Keratinocyte (primary cell): ENCODE measurements at regions not wholly inside any gene's neighbourhood (a gene's known extent, or its start where the extent isn't known, plus 50 kb on each side); places are given as distances from the start of the nearest gene placed in this dataset.

Experiments used
- DNase-seq: peaks from one replicate; pipeline ENCODE4 v3.0.0-alpha.2; 2011; ENCODE audit warnings: low read depth, missing footprints, low spot score
- FAIRE-seq: peaks from 2 replicates; lab custom pipeline; 2011; peaks lifted over from hg19 to GRCh38; lab: Jason Lieb, UNC
- H2AFZ ChIP-seq: 2 replicates; pipeline ENCODE4 v1.6.0; 2012; ENCODE audit warnings: low read length, control low read depth, inconsistent platforms; ENCODE audit not compliant: control insufficient read depth
- H3K27ac ChIP-seq: 2 replicates; pipeline ENCODE4 v1.5.1; 2011; ENCODE audit warnings: low read length; ENCODE audit not compliant: control insufficient read depth, insufficient read depth
- H3K27me3 ChIP-seq: 3 replicates; pipeline ENCODE4 v1.6.0; 2011; ENCODE audit warnings: low read length; ENCODE audit not compliant: control insufficient read depth, insufficient read depth; ENCODE audit errors: extremely low read depth
- H3K36me3 ChIP-seq, 2 experiments: 2 replicates in 1 of 2; 3 replicates in 1 of 2; pipeline ENCODE4 v1.5.1; 2011; ENCODE audit warnings: low read length in 2 of 2, mild to moderate bottlenecking in 1 of 2; ENCODE audit not compliant: control insufficient read depth in 2 of 2, insufficient read depth in 2 of 2; ENCODE audit errors: extremely low read depth in 1 of 2
- H3K4me1 ChIP-seq: 3 replicates; pipeline ENCODE4 v1.5.1; 2011; ENCODE audit warnings: low read length; ENCODE audit not compliant: control insufficient read depth, insufficient read depth; ENCODE audit errors: extremely low read depth
- H3K4me2 ChIP-seq: 3 replicates; pipeline ENCODE4 v1.6.0; 2011; ENCODE audit warnings: low read depth, low read length; ENCODE audit not compliant: control insufficient read depth, insufficient read depth; ENCODE audit errors: extremely low read depth
- H3K4me3 ChIP-seq, 3 experiments: fragments of 200-600 bp in 1 of 3; sonication (generic) in 1 of 3; 2 replicates in 2 of 3; 3 replicates in 1 of 3; pipeline ENCODE4 v1.5.1; 2011 to 2016; ENCODE audit warnings: low read length in 3 of 3, mild to moderate bottlenecking in 3 of 3, control low read depth in 2 of 3, inconsistent platforms in 1 of 3, low read depth in 1 of 3, mixed read lengths in 1 of 3, mixed run types in 1 of 3, moderate library complexity in 1 of 3; ENCODE audit not compliant: control insufficient read depth in 2 of 3, insufficient read depth in 2 of 3; ENCODE audit errors: extremely low read depth in 1 of 3
- H3K79me2 ChIP-seq: 2 replicates; pipeline ENCODE4 v1.6.0; 2012; ENCODE audit warnings: low read length; ENCODE audit not compliant: control insufficient read depth, insufficient read depth
- H3K9ac ChIP-seq: 3 replicates; pipeline ENCODE4 v1.6.0; 2011; ENCODE audit warnings: low read length; ENCODE audit not compliant: control insufficient read depth, insufficient read depth; ENCODE audit errors: extremely low read depth
- H3K9me1 ChIP-seq: 3 replicates; pipeline ENCODE4 v1.6.0; 2011; ENCODE audit warnings: low read length; ENCODE audit not compliant: control insufficient read depth, insufficient read depth; ENCODE audit errors: extremely low read depth
- H3K9me3 ChIP-seq: 2 replicates; pipeline ENCODE4 v1.5.1; 2012; ENCODE audit warnings: low read depth, low read length; ENCODE audit not compliant: control insufficient read depth
- H4K20me1 ChIP-seq: 3 replicates; pipeline ENCODE4 v1.6.0; 2011; ENCODE audit warnings: low read length; ENCODE audit not compliant: control insufficient read depth, insufficient read depth; ENCODE audit errors: extremely low read depth
- EZH2 ChIP-seq: IDR thresholded peaks from one replicate; pipeline ENCODE4 v1.6.1; 2012; ENCODE audit warnings: inconsistent platforms, mild to moderate bottlenecking, low read length, moderate library complexity
- dilution Hi-C: fragments of 300-500 bp; cut with MboI; formaldehyde crosslinking; loops from one replicate; pipeline ENCODE4 v1.7.0; 2020; ENCODE audit warnings: low sequenced_read_pairs; ENCODE audit not compliant: extremely low pct_ligation_motif_present
- TF ChIP-seq, protein P1 (sequence below), 3 experiments: IDR thresholded peaks in 1 of 3; conservative IDR thresholded peaks in 1 of 3; optimal IDR thresholded peaks in 1 of 3; 2 replicates in 2 of 3; 3 replicates in 1 of 3; pipeline versions ENCODE3 to v1.5.1; 2011; ENCODE audit warnings: low read length in 3 of 3, mild to moderate bottlenecking in 3 of 3, moderate library complexity in 2 of 3, control low read depth in 1 of 3, inconsistent platforms in 1 of 3; ENCODE audit not compliant: insufficient read depth in 2 of 3; ENCODE audit errors: extremely low read depth in 1 of 3

DNA sequence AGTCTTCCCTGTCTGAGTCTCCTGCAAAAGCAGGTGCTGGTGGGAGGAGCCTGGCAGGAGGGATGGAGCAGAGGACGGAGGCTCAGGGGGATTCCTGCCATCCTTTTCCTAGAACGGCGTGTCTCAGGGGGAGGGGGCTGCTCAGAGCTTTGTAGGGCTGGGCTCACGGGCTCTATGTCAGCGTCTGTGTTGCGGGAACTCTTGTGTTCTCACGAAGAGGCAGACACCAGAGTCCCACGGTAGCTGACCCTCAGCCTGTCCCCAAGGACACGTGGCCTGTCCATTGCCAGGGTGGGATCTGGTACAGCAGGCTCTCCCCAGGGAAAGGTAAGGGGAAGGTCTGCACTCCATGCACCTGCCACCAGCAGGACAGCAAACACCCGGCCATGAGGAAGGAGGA lies 1505.2 kb downstream of the TBC1D22A start:
- H3K4me1 ChIP-seq = no peaks in the 10 kb centered on the region
- H3K4me2 ChIP-seq = no peak overlapping the region
- H3K9me1 ChIP-seq = no peaks in the 10 kb centered on the region
- H3K27me3 ChIP-seq = no peaks in the 10 kb centered on the region
- no peak overlapping the region for H3K27ac ChIP-seq
- H3K36me3 ChIP-seq = no peaks in the 10 kb centered on the region
- H3K9ac ChIP-seq = no peak overlapping the region
- FAIRE-seq = no peak
- dilution Hi-C loops = no loop called here
- TF ChIP-seq, protein P1, sequence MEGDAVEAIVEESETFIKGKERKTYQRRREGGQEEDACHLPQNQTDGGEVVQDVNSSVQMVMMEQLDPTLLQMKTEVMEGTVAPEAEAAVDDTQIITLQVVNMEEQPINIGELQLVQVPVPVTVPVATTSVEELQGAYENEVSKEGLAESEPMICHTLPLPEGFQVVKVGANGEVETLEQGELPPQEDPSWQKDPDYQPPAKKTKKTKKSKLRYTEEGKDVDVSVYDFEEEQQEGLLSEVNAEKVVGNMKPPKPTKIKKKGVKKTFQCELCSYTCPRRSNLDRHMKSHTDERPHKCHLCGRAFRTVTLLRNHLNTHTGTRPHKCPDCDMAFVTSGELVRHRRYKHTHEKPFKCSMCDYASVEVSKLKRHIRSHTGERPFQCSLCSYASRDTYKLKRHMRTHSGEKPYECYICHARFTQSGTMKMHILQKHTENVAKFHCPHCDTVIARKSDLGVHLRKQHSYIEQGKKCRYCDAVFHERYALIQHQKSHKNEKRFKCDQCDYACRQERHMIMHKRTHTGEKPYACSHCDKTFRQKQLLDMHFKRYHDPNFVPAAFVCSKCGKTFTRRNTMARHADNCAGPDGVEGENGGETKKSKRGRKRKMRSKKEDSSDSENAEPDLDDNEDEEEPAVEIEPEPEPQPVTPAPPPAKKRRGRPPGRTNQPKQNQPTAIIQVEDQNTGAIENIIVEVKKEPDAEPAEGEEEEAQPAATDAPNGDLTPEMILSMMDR (optimal IDR thresholded peaks at IDR 0.05 in 1 of 3, IDR thresholded peaks at IDR 0.05 in 1 of 3, conservative IDR thresholded peaks at IDR 0.05 in 1 of 3; ENCODE audit: extremely low read depth in 1 of 3, insufficient read depth in 2 of 3, low read length in 3 of 3) = no peak
- TF ChIP-seq EZH2 = no peak
- no peak overlapping the region for H3K4me3 ChIP-seq
- H4K20me1 ChIP-seq = no peaks in the 10 kb centered on the region
- H3K79me2 ChIP-seq = no peaks in the 10 kb centered on the region
- H2AFZ ChIP-seq = no peak overlapping the region
- no peak for DNase-seq
- peaks cover 14% of the 10 kb centered on the region for H3K9me3 ChIP-seq

DNA sequence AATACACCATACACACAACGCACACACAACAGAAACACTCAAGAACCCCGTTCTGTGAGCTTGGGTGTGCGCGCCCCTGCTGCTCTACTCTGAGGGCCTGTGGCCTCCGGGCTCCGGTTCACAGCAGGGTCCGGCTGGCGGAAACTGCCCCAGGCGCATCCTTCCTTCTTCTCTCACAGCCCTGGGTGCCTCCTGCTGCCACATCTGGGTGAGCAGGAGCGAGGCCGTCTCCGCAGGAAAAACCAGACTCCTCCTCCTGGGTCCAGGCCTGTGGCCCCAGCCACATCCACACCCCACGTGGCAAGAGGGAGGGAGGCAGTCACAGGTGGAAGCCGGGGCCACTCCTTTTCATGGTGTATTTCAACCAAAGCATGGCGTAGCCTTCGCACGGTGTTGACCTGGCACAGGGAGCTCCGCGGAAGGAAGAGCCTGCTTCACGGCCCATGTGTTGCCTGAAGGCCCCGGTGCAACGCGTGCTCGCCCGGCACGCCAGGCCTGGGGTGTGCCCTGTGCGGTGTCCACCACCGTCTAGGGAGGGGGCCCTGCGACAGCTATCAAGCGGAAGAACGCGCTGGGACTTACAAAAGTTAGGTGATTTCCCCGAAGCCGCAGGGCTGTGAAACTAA lies 1502.7 kb downstream of the TBC1D22A start:
- no peak overlapping the region for H3K27ac ChIP-seq
- FAIRE-seq = no peak
- dilution Hi-C loops = no loop called here
- no peak for DNase-seq
- H3K9me3 ChIP-seq = peaks cover 25% of the 10 kb centered on the region
- no peaks in the 10 kb centered on the region for H3K4me1 ChIP-seq
- no peak overlapping the region for H3K4me2 ChIP-seq
- H2AFZ ChIP-seq = no peak overlapping the region
- H3K4me3 ChIP-seq = no peak overlapping the region
- no peak for TF ChIP-seq EZH2
- TF ChIP-seq, protein P1 (optimal IDR thresholded peaks at IDR 0.05 in 1 of 3, IDR thresholded peaks at IDR 0.05 in 1 of 3, conservative IDR thresholded peaks at IDR 0.05 in 1 of 3; ENCODE audit: extremely low read depth in 1 of 3, insufficient read depth in 2 of 3, low read length in 3 of 3) = no peak
- no peaks in the 10 kb centered on the region for H3K36me3 ChIP-seq
- H4K20me1 ChIP-seq = no peaks in the 10 kb centered on the region
- no peak overlapping the region for H3K9ac ChIP-seq
- H3K79me2 ChIP-seq = no peaks in the 10 kb centered on the region
- no peaks in the 10 kb centered on the region for H3K9me1 ChIP-seq
- H3K27me3 ChIP-seq = no peaks in the 10 kb centered on the region
